HG02571 (cell line): ENCODE measurements at regions not wholly inside any gene's neighbourhood (a gene's known extent, or its start where the extent isn't known, plus 50 kb on each side); places are given as distances from the start of the nearest gene placed in this dataset.
A peak's percentile ranks its signal among the peaks of the same experiment; 100 is the strongest.
"Not testable (repeated sequence)": the region's sequence is repeated elsewhere in the genome, so short reads cannot be mapped to it uniquely, and the experiment has no call there.

Source experiments
- ATAC-seq: cut with Tn5 transposase; IDR thresholded peaks from one replicate; pipeline ENCODE4 v1.9.1; 2021; ENCODE audit warnings: mild to moderate bottlenecking, moderate library complexity; ENCODE audit not compliant: unreplicated experiment

DNA sequence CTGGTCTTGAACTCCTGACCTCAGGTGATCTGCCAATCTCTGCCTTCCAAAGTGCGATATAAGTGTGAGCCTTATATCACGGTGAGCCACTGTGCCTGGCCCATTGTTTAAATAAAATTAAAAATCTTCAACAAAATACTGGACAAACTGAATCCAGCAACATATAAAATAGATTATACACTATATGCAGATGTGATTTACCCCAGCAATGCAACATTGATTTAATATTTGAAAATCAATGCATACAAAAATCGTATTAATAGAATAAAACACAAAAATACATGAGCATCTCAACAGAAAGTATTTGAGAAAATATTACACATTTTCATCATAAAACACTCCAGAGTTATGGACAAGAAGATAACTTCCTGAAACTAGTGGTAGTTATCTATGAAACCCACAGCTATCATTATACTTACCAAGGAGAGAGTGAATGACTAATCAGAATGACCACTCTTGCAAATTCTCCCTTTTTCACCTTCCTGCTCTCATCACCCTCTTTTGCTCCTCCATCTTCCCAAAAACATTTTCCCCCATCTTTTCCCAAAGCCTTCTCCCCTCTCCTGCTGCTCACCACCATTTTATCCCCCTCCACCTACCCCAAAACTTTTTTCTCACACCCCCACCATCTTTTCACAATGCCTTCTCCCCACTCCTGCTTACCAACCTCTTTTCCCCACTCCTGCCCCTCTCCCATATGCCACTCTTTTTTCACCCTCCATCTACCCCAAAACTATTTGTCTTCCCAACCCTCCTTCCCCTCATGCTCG is 122.1 kb upstream of the VPREB1 start:
- ATAC-seq = no peak

DNA sequence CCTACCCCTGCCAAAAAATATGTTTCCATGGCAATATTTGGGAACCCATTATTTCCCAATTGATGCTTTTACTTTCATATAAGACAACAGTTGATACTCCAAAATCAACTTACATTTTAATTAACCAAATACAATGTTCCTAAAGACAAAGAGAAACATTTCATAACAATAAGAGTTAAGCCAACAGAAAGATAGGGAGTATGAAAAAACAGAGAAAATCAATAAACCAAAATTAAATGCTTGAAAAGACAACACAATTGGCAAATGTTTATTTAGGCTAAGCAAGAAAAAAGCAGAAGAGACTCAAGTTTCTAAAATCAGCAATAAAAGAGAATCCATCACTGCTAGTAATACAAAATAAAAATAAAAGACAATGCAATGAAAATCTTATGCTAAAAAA is 123.1 kb upstream of the VPREB1 start:
- no peak for ATAC-seq

DNA sequence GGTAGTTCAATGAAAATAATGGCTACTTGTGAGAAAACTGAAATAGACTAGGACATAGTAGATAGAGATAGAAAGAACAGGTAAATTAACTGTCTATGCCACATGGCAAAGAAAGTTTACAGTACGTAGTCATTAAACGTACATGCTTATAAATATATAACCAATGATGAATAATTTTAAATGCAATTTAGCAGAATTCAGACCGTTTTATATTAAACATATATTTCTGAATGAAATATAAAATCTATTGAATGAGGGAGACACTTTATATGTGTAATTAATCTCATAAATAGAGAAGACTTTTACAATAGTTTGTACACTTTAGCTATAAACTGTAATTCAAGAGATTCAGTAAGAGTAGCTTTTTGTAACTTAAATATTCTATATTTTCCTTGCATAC is 124.4 kb upstream of the VPREB1 start:
- ATAC-seq = no peak

DNA sequence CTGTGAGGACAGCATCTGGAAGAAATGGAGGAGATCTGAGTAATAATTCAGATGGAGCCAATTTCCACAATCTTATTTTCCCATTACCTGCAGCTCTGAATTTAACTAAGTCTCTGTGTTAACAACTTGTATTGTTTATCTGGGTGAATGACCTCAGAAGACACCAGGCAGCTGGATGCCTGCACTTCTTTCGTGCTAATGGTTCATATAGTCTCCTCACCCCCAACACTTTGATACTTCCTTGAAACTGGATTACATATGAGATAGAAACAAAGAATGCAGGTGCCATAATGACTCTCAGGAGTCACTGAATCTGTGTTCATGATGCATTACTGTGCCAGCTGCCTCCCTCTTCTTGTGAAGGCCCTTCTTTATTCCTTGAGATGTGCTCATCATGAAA is 125.6 kb upstream of the VPREB1 start:
- ATAC-seq = no peak

DNA sequence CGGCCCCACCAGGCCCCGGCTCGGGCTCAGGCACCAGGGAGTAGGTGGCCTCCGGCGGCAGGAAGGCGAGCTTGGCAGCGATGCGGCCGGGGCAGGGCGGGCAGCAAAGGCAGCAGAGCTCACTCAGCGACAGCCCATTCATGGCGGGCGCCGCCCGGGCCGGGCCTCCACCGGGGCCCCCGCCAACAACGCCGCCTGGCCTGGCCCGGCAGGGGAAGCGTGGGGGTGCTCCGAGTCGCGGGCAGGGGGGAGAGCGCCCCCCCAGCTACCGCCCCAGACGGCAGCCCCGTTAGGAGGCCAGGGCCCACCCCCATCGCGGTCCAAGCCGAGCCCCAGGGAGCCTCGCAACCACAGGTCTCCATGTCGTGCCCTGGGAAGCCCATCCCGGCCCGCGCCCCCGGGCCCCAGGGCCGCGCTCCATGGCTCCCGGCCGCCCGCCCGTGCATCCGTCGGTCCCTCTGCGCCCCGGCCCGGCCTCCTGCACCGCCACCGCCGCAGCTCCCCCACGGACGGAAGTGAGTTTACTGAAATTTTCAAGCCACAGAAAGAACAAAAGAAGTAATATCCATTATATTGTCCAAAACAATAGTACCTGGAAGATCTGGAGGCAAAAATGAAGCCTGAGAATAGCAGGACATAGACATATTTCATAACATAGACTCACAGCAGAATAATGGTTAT is 126.6 kb upstream of the VPREB1 start:
- ATAC-seq = not testable (repeated sequence)

DNA sequence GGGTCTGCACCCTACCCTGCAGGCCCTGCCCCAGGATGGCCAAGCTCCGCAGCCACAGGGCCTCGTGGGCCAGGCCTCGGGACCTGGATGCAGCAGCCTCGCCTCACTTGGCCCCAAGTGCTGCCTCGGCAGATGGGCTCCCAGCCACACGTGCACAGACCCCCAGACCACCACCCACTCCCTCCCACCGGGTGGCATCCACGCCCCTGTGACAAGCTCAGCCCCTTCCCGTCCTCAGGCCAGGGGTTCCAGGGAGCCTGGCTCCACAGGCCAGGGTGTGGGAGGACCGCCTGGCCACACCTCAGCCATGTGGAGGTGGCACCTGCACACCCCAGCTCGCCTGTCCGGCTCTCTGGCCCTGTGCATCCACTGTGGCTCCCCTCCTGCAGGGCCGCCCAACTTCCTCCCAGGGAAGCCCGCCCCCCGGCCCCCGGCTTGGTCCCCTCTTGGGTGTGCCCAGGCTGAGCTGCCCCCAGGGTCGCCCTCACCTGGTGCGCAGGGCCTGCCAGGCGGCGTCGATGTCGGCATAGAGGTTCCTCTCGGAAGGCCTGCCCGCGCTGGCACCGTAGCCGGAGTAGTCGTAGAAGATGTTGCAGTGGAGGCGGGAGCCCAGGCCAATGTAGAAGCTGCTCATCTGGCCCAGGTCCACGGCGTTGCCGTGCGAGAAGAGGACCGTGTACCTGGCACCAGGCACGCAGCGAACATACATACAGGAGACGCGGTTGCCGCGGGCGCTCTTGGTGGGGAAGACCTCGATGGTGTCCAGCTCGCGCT is 127.4 kb upstream of the VPREB1 start:
- not testable (repeated sequence) for ATAC-seq

DNA sequence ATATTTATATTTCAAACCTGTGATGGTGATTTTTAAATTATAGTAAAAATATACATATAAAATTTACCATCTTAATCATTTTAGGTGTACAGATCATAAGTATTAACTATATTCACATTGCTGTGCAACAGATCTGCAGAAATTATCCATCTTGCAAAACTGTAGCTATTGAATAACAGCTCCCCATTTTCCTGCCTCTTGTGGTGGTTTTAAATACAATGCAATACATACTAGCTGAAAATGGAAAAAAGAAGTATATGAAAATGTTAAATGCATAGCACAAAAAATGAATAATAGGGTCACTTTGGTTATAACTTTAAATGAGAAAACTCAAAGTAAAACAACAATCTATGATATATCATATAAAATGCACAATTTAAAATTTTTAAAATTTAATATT is 130.9 kb upstream of the VPREB1 start:
- ATAC-seq = no peak

DNA sequence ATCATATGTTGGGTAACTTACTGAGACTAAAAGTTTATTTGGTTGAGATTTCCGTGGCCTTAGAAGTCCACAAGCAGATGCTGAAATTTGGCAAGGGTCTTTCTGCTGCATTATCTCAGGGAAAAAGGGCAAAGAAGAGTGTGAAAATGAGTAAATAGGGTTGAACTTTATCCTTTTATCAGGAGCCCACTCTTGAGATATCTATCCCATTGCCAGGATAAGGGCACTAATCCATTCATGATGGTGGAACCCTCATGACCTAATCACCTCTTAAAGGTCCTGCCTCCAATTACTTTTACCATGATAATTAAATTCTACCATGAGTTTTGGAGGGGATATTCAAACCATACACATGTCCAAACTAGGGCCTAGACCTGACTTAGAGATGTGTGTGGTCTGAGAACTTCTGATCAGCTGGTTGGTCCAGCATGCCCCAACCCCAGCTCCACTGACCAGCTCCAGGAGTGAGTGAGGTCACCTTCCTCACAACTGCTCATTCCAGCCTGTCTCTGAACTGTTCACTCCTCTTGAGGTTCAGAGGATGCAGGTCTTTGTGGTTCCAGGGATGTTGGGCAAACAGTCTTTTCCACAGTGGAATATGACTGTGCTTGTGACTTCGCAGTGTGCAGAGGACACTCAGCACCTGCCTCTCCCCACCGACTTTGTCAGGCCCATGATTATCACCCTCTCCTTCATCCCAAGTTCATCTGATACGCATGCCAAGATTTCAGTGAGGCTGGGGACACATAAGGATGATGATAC is 130.1 kb upstream of the TOP3B start:
- ATAC-seq = no peak

DNA sequence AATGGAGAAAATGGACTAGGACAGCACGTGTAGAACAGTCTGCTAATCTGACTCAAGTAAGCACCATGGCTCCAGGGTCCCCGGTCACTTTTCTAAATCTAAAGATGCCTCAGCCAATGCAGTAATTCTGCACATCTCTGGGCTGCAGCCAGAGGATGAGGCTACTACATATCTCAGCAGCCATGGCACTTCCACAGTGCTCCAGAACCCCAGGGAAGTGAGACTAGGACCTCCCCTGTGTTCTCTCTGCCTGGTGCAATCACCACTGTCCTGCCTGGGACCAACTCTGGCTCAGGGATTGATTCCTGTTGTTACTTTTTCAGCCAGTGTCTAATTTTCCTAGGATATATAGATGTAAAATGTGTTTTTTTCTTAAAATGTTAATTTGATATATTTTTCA is 129.4 kb upstream of the TOP3B start:
- no peak for ATAC-seq

DNA sequence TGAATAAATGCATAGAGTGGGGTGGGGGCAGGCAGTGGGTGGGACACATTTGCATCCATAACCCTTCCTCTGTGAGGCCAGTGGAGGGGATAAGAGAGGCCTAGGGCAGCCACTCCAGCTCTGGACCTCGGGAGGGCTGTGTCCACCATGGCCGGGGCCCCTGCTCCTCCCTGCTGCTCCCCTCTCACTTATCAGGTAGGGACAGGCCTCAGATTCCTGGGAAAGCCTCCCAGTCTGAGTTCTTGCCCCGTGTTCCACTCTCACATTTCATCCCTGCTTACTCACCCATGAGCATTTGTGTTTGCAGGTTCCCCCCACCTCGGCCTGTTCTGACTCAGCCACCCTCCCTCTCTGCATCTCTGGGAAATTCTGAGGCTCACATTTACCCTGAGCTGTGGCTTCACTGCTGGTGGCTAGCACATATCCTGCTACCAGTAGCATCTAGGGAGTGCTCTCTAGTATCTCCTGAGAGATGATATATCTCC is 128.7 kb upstream of the TOP3B start:
- ATAC-seq = peak; percentile 45

DNA sequence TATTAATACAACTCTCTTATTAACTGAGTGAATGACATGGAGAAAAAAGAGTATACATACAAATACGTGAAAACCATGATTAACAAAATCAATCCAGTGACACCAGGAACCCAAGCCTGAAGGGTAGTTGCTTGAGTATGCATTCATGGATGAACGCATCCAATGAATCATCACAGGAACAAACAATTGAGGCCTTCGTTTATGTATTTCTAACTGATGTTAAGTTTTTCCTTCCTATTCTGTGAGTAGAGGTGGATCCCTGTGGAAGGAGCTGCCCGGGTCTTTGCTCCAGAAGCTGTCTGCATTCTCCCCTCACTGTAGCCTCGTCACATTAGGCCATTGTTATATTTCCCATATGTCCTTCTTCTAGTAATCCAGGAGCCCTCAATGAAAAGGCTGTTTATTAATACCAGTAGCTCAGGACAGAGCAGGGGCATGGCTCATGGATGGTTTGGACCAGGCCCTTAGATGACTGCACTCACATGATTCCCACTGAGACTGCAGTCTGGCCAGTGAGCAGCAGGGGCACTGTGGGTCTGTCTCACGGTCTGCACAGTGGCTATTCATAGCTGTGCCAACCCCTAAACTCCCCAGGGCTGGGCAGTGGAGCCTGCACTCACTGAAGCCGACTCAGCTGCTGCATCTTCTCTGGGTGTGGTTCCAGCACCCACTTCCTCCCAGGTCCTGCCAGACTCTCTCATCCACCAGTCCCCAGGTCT is 128.1 kb upstream of the TOP3B start:
- ATAC-seq = peak; percentile 93

DNA sequence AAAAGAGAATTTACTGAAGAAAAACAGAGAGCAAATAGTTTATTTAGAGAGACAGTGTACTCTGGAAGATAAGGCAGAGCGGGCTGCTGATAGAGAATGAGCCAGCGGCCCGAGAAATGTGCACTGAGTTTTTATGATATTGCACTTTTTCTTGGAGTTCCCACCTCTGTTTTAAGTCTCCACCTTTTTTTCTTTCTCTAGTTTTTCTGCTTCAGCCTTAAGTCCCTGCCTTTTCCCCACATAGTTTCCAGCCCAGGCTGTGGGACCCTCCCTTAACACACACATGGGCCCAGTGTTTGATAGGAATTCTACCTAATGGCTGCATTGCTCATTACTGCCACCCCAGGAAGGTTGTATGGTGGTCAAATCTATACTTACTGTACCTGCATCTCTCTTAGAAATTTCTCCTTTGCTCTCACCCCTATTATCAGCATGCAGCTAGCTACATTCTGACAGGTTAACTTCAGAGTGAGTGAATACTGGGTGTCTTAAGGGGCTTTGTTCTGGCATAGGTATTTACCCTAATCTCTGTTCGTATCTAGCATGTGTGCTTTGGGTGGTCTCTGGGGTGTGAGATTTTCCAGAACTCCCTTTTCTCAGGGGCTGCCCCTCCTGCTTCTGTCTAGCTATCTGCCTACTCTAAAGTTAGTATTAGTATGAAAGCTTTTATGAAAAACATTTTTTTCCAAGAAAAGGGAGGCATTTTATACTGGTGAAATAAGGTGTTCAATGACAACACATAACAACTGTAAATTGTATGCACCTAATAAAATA is 127.3 kb upstream of the TOP3B start:
- no peak for ATAC-seq

DNA sequence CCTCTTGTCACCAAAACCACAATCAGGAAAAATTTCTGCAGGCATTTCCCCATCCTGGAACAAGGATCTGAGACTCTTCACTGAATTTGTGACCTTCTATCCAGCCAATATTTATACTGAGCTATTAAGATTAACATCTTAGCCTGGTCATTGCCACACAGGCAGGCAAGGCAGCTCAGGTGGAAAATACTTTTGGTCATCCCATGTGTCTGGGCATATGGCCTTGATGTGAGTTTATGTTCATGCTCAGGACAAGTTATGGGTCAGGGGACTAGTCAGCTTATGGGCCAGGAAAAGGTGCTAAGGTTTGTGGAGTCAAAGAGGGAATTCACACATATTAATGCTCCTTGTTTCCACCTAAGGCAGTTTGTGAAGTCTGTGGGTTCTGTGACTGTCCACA is 124.3 kb upstream of the TOP3B start:
- no peak for ATAC-seq

DNA sequence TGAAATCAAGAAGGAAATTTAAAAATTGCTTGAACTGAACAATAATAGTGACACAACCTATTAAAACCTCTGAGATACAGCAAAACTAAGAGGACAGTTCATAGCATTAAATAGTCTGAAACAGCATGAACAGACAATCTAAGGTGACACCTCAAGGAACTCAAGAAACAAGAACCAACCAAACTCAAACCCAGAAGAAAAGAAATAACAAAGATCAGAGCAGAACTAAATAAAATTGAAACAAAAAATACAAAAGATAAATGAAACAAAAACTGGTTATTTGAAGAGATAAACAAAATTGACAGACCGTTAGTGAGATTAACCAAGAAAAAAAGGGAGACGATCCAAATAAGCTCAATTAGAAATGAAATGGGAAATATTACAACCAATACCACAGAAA is 122.8 kb upstream of the TOP3B start:
- no peak for ATAC-seq

DNA sequence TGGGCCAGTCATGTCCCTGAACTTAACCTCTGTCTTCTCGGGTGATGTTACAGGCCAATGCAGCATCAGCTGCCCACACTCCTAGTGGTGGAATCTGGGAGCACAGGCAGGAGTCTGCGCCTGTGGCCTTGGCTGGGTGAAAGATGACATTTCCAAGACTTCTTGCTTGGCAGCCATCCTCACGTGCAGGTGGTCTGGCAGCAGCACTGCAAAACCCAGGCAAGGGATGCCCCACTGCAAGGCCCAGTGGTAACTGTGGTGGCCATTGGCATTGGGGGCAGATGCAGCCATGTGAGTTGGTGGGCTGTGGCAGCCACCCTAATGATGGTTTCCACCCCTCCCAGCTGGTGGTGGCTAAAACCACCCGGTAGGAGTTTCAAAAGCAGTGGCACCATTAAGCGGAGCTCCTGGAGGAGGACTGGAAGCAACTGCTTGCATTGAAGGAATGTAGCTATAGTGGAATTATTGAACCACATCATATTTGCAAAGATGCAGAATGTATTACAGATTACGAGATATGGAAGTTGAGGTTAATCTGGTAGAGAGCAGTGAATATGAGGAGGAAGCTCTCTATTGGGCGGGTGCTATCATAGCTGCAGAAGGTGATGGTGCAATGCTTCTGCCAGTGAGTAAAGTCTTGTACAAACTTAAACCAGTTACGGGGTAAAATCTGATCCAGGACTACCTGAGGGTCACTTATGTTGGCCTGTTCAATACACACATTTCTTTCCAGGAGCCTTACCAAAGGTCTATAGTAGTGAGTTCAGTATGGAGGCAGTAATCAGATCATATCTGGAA is 120.7 kb upstream of the TOP3B start:
- ATAC-seq = no peak

DNA sequence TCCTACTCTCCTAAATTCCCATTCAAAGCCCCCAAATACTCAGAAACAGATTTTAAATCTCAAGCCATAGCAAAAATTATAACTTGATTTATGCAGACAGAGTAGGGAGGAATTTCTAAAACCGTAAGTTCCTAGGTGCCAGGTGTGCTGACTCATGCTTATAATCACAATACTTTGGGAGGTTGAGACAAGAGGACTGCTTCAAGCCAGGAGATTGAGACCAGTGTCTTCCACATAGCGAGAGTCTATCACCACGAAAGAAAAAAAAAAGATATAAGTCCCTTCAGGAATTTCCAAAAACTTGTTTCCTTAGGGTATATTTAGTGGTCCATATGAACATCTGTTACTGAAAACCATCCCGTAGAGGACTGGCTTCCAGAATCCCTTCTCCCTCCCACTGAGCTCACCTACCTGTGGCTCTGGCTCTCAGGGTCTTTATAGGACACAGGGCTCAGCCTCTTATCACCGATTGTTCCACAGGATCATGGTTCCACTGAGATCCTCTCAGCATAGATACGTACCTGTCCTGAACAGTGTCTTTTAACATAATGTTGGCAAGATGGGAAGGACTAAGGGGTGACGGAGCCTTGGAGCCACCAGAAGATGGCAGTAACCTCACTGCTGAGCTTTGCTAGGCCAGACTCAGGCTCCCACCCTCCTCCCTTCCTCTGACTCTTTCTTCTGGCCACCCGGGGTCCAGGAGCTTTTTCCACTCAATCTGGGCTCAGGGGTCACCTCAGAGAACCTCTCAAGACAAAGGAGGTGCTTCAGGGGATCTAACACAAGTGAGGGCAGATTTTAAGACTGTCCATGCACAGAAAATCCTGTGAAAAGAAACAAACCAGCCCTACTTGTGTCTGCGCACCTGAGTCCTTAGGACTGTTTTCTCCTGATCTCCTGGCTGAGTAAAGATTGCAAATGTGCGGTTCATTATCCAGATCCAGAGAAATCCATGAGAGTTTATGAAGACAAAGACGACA is 117.5 kb upstream of the TOP3B start:
- ATAC-seq = no peak

DNA sequence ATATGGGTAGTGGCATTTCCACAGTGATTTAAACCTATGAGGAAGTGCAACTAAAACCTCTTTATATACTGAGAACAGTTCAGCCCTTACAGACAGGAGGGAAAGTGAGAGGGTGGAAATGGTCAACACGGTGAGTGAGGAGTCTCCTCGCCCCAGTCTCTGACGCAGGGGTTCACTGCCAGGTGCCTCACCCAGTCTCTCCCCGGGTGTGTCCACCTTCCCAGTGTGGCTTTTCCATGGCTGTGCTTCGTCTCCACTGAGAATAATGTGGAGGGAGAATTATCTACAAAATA is 116.6 kb upstream of the TOP3B start:
- ATAC-seq = no peak
